NT2/D1 (cell line): ENCODE measurements at regions not wholly inside any gene's neighbourhood (a gene's known extent, or its start where the extent isn't known, plus 50 kb on each side); places are given as distances from the start of the nearest gene placed in this dataset.

Source experiments
- SUZ12 ChIP-seq: IDR thresholded peaks from 2 replicates; pipeline ENCODE4 v1.6.1; 2011; ENCODE audit not compliant: insufficient read length, insufficient read depth; ENCODE audit errors: extremely low read depth
- YY1 ChIP-seq: IDR thresholded peaks from 2 replicates; pipeline ENCODE4 v1.6.1; 2011; ENCODE audit not compliant: insufficient read length, insufficient read depth
- ZNF274 ChIP-seq: IDR thresholded peaks from 2 replicates; pipeline ENCODE4 v1.6.1; 2011; ENCODE audit warnings: mild to moderate bottlenecking, low read depth, low read length

GRCh38 chr3:127417709-127418559 is 130.1 kb upstream of the PRR20G start:
- TF ChIP-seq YY1 = no peak
- no peak for TF ChIP-seq ZNF274
- TF ChIP-seq SUZ12 = no peak
